ENCODE measurements at regions not wholly inside any gene's neighbourhood (a gene's known extent, or its start where the extent isn't known, plus 50 kb on each side); places are given as distances from the start of the nearest gene placed in this dataset.
"Not testable (repeated sequence)": the region's sequence is repeated elsewhere in the genome, so short reads cannot be mapped to it uniquely, and the experiment has no call there.

DNA sequence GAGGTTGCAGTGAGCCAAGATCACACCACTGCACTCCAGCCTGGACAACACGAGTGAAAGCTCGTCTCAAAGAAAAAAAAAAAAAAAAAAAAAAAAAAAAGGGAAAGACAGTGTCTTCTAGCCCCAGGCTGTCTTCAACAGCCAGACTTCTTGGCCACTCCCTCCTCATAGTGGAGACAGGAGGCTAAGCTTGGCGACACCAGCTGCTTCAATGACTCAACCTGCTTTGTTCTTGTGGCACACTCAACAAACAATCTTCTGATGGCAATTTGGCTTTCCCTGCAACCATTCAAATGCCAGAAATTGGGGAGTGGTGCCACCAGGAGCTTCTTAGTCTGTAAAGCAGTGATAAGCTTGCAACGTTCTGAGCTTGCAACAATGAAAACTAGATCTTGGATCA is 290.4 kb upstream of the DYNLRB2 start:
- DNase-seq: no peak

DNA sequence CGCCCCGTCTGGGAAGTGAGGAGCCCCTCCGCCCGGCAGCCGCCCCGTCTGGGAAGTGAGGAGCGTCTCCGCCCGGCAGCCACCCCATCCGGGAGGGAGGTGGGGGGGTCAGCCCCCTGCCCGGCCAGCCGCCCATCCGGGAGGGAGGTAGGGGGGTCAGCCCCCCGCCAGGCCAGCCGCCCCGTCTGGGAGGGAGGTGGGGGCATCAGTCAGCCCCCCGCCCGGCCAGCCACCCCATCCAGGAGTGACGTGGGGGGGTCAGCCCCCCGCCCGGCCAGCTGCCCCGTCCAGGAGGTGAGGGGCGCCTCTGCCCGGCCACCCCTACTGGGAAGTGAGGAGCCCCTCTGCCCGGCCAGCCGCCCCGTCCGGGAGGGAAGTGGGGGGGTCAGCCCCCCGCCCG is 297.5 kb upstream of the DYNLRB2 start:
- not testable (repeated sequence) for DNase-seq

DNA sequence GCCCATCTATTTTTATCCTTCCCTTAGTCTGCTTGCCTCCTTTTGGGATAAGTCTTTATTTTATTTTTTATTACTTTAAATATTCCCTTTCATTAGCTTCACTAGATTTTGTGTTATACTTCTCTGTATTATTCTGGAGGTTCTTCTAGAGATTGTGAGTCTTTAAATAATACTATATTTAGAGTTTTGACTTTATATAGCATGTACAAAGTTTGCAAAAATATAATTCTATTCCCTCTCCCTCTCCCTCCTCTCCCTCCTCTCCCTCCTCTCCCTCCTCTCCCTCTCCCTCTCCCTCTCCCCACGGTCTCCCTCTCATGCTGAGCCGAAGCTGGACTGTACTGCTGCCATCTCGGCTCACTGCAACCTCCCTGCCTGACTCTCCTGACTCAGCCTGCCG is 298.5 kb upstream of the DYNLRB2 start:
- DNase-seq: not testable (repeated sequence)

DNA sequence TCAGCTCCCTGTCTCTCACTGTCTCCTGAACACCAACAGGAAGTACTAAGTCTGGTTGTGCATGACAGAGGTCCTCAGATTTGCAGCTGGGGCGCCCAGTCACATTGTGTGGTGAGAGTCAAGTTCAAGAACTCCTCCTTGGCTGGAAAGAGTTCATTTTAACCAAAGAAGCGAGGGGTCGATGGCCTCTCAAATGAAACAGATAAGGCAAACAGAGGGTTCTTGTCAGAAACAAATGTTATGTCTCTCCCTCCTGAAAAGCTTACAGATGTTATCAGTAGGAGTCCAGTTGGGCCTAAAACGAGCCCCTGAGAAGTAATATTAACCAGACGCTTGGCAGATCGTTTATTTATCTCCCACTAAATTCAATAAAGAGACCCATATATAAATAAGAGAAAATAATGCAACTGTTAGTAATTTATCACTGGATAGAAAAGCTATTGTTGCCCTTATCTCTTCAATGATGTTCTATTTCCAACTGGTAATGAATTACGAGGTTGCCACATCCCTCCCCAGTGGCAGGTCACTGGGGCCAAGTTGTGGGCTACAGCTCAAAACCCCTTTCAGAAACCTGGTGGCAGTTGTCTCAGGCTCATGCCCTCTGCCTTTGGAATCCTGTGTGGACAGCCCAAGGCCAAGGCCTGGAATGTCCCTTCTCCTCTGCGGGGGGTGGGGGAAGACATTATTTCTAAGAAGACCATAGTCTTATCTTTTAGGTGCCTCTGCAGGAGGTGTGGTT is 307.5 kb upstream of the DYNLRB2 start:
- no peak for DNase-seq

DNA sequence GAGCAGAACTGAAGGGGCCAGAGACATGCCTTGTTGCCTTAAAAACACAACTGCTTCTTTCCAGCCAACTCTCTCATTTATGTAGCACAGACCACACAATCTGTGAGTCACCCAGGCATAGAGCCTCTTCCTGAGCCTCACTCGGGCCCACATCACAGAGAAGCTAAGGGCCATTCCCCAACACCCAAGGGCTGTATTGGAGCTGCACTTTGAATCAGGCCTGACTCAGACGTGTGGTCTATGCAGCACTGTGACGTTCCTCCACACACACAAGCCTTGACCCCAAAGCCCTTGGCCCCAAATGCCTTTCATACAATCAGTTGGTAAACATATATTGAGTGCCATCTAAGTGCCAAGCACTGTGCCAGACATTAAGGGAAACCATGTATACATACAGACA is 308.9 kb upstream of the DYNLRB2 start:
- no peak for DNase-seq

DNA sequence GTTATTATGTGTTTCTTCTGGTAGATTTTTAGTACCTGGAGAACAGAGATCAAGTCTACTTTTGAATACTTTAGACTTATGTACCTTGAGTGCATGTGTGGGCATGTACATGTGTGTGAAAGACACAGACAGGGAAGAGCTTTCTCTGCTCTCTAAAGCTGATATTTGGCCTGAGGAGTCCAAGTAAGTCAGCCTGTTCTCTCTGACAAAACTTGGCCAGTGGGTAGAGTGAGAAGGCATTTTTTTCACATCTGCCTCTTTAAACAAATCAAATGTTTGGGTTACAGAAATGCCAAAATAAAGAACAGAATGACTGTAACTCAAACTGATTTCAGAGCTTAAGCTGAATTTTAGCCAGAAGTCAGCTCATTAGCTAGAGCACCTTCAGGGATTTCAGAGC is 309.7 kb upstream of the DYNLRB2 start:
- no peak for DNase-seq

DNA sequence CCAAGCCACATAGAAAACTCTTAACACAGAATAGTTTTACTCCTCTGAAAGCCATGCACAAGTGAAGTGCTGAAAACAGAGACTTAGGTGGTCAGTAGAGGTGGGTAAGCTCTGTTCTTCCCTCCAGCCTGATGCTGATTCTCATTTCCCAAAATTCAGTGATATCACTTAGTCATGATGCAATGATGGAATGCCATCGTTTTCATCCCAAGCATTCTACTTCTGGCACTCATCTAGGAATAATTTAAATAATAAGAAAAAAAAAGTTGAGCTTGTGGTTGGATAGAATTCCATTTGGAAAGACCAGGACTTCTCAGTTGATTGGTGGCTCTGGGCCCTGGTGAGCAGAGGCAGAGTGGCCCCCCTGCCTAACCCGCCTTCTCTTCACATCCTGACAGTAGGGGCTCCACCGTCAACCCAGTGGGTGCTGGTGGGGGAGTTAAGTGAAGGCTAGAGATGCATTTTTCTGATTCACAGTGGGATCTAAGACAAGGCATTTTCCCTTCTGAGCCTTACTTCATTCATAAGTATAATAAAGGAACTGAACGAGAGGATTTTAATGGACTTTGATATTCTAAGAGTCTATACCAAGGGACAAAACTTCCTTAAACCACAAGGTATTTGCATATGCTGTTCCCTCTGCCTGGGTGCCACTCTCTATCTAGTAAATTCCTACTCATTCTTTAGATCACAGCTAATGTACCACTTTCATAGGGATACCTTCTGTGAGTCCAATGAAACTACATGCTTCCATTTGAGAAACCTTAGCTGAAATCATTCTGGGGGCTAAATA is 310.3 kb upstream of the DYNLRB2 start:
- DNase-seq: no peak

DNA sequence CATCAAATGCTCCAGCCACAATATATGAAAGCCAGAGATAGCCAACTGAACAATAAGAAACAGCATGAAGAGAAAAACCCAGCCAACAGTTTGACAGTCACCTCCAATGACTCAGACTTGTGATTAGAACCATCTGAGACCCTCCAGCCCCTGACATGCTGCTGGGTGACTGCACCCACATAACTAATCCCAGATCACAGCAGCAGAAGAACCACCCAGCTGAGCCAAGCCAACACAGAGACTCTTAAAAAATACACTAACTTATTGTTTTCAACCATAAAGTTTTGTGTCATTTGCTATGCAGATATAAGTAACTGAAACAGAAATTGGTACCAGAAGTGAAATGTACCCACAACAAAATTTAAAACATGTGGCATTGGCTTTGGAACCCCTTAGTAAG is 314.3 kb upstream of the DYNLRB2 start:
- no peak for DNase-seq

DNA sequence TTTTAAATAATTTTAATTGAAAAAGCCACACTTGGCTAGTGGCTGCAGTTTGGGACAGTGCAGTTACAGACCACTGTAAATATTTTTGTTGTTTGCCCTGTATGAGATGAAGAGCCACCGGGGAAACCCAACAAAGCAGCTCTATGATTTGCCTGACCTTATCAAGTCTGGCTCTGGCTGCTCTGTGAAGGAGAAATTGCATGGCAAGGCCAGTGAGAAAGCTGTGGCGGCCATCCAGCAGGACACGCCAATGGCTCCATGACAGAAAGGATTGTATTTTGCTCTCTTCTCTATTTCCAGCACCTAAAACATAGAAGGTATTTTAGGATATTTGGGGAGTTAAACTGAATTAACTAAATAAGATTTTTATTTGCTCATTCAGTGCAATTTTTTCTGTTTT is 330.0 kb upstream of the DYNLRB2 start:
- DNase-seq: no peak

DNA sequence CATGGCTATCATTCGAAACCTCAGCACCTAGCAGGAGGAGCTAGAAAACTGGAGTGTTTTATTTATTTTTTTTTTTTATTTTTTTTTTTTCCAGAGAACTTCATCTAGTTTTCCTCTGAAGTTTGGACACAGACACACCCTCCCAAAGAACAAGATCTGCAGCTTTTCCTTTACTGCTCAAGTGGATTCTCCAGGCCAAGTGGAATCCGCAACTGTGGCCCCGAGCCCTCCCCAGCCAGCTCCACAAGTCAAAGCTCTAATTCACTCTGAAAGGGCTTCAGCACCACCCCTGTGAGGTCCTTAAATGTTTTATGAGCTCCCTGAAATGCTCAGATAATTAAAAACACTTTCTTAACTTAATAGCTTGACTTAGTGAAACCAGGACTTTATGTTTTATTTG is 332.1 kb upstream of the DYNLRB2 start:
- DNase-seq: no peak

DNA sequence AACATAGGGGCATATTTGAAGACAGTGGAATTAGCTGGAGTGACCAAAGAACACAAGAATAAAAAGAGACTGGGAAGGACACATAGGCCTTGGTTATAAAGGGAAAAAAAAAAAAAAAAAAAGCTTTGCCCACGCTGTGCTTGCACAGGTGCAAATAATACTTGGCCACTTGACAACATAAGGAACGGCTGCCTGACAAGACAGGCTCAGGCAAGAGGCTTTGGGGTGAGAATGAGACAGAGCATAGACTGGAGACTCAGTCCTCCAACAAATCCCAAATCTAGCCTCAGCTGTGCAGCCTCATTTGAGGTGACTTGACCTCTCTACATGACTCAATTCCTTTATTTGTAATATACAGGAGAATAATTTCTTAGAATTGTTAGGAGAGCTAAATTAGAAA is 332.8 kb upstream of the DYNLRB2 start:
- DNase-seq: no peak

DNA sequence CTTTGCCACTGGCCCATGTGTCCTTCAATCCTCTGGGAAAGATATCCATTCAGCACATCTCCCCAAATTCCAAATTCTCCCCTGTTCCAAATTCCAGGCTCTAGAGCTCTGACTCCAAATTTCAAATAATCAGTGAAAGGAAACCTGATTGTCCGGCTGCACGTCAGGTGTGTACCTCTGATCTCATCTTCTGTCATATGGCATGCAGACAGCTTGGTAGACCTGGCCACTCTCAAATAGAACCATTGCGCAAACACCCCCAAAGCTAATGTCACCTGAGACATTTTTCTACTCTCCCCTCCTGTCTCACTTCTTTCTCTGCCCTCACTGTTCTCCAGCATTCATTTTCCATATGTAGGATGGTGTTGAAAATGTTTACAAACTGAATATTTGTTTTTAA is 337.0 kb upstream of the DYNLRB2 start:
- DNase-seq: no peak

DNA sequence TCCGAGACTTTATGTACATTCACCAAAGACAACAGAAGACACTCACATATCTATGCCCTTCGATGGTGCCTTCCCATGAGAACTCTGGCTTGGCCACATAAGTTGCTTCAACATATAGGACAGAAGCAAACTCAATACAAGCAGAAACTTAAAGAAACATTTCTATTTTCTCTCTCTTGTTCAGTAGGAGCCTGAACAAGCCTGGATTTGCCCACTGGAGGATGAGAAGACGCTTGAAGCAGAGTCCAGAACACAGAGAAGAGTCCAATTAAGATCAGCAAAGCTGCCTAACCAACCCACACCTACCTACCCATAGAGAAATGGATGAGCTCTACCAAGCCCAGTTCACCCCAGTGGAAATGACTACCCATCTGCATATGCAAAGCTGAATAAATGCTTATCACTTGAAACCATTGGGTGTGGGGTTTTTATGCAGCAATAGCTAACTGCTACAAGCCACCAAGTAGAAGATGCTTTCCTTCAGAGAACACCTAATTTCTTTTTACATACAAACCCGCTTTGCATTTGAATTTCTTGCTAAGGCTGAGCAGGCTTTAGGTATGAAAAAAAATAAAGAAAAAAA is 337.9 kb upstream of the DYNLRB2 start:
- DNase-seq: no peak

DNA sequence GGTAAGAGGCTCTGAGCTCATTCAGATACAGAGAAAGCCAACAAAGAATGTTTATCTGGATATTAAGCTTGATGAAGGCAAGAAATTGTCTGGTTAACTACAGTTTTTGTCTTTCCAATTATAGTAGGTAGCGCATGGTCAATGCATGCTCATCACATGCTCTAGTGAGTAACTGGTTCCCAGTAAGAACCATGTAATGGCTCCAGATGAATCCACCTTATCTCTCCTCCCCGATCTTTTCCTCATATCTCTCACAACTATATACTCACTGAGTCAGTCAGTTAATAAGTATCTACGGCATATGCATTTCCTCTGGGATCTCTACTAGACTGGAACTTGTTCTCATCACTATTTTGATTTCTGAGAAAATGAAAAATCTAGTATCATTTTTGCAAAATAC is 340.7 kb upstream of the DYNLRB2 start:
- DNase-seq: no peak

DNA sequence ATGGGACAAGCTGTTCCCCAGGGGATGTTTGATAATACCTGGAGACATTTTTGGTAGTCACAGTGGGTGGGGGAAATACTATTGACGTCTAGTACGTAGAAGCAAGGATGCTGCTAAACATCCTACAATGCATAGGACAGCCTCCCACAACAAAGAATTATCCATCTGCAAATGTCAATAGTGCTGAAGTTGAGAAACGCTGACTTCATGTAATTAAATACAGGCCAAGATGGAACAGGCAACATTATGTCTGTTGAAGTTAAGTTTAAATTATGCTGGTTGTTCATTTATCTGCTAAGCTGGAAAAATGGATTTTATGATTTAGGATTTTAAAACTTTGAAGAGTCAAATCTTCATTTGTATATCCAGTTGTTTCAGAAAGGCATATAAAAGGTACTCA is 341.2 kb upstream of the DYNLRB2 start:
- no peak for DNase-seq

DNA sequence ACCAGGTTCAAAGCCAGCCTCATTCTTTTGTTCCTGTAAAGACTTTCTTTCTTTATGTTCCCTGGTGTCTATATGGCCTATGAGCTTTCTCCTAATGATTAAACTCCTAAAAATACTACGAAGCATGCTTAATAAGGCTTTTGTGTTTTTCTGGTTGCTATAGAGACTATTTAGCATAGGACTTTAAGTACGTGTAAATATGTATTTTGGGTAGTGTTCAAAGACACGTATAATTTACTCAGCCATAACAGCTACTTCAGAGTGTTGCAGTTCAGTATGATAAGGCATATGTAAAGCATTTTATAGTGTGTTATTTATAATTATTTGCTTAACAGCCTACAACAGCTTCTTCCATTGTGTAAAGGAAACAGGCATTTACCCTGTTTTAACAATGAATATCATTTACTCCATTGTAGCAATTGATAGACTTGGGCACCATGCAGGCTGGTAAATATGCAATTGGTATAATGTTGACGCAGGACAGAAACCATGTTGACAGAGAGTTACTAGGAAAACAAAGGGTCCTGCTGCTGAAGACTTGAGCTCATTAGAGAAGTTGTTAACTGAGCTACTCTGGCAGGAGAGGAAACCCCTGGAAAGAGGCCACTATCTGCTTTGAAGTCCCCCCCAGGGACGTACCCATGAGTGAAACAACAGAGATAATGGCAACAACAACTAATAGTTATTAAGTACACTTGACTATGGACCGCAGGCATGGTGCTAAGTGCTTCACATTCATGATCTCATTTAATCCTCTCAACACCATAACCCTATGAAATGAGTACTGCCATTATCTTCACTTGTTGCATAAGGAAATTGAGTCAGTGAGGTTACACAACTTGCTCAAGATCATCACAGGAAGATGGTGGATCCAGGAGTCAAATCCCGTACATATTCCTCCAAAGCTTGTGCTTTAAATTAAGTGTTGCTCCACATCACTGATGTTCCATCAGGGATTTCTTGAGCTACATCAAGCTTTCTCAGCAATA is 342.2 kb upstream of the DYNLRB2 start:
- DNase-seq: no peak

DNA sequence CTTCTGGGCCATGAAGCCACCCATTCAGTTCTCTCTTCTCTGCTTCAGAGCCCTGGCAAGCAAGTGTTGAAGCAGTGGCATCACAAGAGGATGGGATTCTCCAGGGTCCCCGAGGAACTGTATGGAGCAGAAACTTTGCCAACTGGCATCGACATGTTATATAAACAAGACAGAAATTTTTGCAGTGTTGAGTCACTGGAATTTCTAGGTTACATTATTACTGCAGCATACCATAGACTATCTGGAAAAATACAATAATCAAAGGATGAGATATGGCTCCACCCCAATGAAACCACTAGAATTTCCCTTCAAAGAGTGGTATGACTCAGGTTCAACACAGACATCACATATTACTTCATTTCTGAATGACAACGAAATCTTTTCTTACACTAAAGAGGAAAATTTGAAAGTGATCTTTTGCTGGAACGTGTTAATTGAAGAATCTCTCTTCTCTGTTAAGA is 343.0 kb upstream of the DYNLRB2 start:
- DNase-seq: no peak

DNA sequence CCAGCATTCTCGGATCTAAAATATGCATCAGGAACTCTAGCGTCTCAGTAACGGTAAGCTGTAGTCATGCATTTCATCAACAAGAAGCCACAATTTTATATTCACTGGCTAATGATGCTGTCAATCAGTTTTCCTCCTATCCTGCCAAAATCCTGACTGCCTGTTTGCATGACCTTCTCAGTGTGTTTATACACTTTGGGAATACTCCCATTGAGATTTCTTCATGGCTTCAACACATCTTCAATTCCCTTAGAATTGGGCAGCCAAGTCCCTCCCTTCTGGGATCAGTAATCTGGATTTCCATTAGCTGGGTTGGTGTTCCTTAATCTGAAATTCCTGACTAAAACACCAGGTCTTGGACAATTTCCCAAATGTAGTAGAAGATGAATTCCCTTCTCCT is 348.9 kb upstream of the DYNLRB2 start:
- DNase-seq: no peak

DNA sequence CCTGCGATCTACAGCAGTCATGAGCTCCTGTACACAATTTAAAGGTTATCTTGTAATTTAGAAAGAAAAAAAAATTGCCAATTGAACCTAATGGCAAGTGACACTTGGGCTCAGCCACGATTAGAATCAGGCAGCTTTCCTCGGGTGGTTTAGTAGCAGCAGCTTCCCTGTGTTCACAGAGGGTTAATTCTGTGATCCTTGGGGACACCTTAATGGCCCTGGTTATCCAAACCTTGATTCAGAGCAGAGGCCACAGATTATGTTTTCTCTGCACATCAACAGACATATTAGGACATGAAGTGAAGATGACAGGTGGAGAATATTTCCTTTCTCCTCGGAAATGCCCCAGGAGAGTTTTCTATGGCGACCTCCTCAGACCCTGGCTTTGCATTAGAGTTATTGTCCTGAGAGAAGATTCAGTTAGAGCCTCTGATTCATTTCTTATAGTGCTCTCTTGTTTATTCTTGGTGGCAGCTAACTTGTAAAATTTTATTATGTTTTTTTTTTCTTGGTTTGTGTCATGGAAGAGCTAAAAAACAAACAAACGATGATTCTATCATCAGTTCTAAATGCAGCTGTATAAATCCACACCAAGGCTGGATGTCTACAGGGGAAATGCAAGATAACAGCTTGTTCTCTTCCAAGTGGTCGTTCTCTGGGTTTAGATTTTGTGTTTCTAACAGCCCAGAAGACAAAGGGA is 351.2 kb upstream of the DYNLRB2 start:
- DNase-seq: no peak

DNA sequence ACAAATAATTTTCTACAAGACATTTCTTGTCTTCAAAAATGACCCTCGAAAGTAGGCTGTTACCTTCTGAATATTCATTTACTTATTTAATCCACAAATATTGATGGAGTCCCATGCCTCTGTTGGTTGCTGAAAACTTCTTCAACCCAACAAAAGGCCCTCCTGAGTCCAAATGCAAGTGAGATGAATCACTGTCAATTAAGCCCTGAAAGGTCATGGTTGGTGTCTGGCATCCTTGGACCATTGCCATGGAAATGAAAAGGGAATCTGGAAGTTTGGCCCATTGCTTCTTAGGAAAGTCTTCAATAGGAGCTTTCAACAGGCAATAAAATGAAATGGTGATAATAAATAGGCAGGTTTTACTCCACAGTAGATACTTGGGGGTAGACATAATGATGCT is 364.7 kb upstream of the DYNLRB2 start:
- no peak for DNase-seq

DNA sequence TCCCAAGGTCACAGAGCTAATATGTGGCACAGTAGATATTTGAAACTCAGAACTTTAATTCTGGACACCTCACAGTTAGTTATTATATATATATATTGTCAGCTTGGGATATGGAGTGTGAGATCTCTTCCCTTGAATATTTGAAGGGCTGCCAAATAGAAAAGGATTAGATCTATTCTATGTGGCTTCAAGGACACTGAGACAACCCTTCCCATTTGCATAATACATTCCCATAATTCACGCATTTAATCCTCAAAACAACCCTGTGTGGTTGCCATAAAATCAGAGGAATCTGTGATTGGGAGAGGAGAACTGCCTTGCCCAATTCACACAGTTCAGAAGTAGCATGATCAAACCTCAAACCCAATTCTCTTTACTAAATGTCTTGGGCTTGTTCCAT is 365.8 kb upstream of the DYNLRB2 start:
- DNase-seq: no peak

DNA sequence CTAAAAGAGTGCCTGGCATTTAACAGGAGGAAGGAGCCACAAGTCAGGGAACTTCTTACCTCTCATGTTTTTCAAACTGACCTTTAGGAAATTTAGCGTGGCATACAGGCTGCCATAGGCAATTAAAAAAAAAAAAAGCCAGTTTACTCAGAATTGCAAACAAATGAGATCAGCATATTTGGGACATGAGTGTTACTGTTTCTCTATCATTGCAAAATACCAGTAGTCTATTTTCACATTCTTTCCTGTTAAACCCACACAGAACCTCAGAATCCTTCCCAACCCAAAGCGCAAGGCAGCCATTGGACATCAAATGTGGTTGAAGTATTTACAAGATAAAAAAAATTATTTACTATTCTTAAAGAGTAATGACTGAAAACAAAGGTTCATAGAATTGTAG is 366.4 kb upstream of the DYNLRB2 start:
- no peak for DNase-seq

All from KG1 (cell line).